GM23248 (cell line): ENCODE measurements at regions not wholly inside any gene's neighbourhood (a gene's known extent, or its start where the extent isn't known, plus 50 kb on each side); places are given as distances from the start of the nearest gene placed in this dataset.

Experiments
- DNase-seq: peaks from one replicate; pipeline ENCODE4 v3.0.0-alpha.2; 2015
- H2AFZ ChIP-seq: fragments of 200-600 bp; sonication (generic); 2 replicates; pipeline ENCODE4 v1.6.1; 2016; ENCODE audit warnings: antibody characterized with exemption
- H3F3A ChIP-seq: fragments of 200-600 bp; sonication (generic); 2 replicates; pipeline ENCODE4 v1.6.1; 2016; ENCODE audit warnings: mild to moderate bottlenecking, antibody characterized with exemption, mixed run types; ENCODE audit not compliant: insufficient read depth
- H3K27ac ChIP-seq: fragments of 200-600 bp; sonication (generic); 2 replicates; pipeline ENCODE4 v1.5.1; 2016; ENCODE audit warnings: mild to moderate bottlenecking
- H3K27me3 ChIP-seq: fragments of 200-600 bp; sonication (generic); replicated peaks from 2 replicates; pipeline ENCODE4 v1.6.1; 2016; ENCODE audit warnings: mild to moderate bottlenecking; ENCODE audit not compliant: insufficient read depth
- H3K36me3 ChIP-seq: fragments of 200-600 bp; sonication (generic); 2 replicates; pipeline ENCODE4 v1.6.1; 2016; ENCODE audit warnings: low read depth, mild to moderate bottlenecking
- H3K4me1 ChIP-seq: fragments of 200-600 bp; sonication (generic); 2 replicates; pipeline ENCODE4 v1.6.1; 2016; ENCODE audit warnings: mild to moderate bottlenecking; ENCODE audit not compliant: insufficient read depth
- H3K4me2 ChIP-seq: fragments of 200-600 bp; sonication (generic); one replicate; pipeline ENCODE4 v1.6.1; 2016; ENCODE audit warnings: mild to moderate bottlenecking; ENCODE audit not compliant: unreplicated experiment
- H3K4me3 ChIP-seq: fragments of 200-600 bp; sonication (generic); 2 replicates; pipeline ENCODE4 v1.5.1; 2016; ENCODE audit warnings: mild to moderate bottlenecking
- H3K79me2 ChIP-seq: fragments of 200-600 bp; sonication (generic); 2 replicates; pipeline ENCODE4 v1.6.1; 2016; ENCODE audit warnings: mild to moderate bottlenecking; ENCODE audit not compliant: insufficient read depth
- H3K9ac ChIP-seq: fragments of 200-600 bp; sonication (generic); 2 replicates; pipeline ENCODE4 v1.6.1; 2016; ENCODE audit warnings: mild to moderate bottlenecking
- H3K9me2 ChIP-seq: fragments of 200-600 bp; sonication (generic); 2 replicates; pipeline ENCODE4 v1.6.1; 2016; ENCODE audit warnings: mixed run types, mild to moderate bottlenecking, moderate library complexity; ENCODE audit not compliant: insufficient read depth
- H3K9me3 ChIP-seq: fragments of 200-600 bp; sonication (generic); one replicate; pipeline ENCODE4 v1.6.1; 2017; ENCODE audit warnings: low read depth
- H4K20me1 ChIP-seq: fragments of 200-600 bp; sonication (generic); 2 replicates; pipeline ENCODE4 v1.6.0; 2016; ENCODE audit not compliant: insufficient read depth
- EZH2 ChIP-seq: fragments of 200-600 bp; sonication (generic); IDR thresholded peaks from 2 replicates; pipeline ENCODE4 v1.6.1; 2018; ENCODE audit warnings: antibody characterized with exemption, mild to moderate bottlenecking; ENCODE audit not compliant: insufficient read depth, poor library complexity, severe bottlenecking
- EZH2phosphoT487 ChIP-seq: fragments of 200-600 bp; sonication (generic); IDR thresholded peaks from 2 replicates; pipeline ENCODE4 v1.6.1; 2018; ENCODE audit warnings: antibody characterized with exemption, moderate library complexity, mild to moderate bottlenecking, low read depth; ENCODE audit not compliant: insufficient read depth
- WGBS, 2 experiments: methylation state at CpG; one replicate each; pipeline ENCODE4 v1.1.6; 2015 to 2017; ENCODE audit warnings: low lambda C conversion rate in 2 of 2, low coverage in 1 of 2; ENCODE audit errors: missing lambda C conversion rate in 2 of 2; 5-methylcytosine and 5-hydroxymethylcytosine counted together
- in situ Hi-C: fragments of 300-500 bp; cut with MboI; formaldehyde crosslinking; loops from 2 replicates; pipeline ENCODE4 v1.15.0; 2020

- no peak for TF ChIP-seq EZH2
- no peak for TF ChIP-seq EZH2phosphoT487
- in situ Hi-C loops, result no loop called here
- no peak for DNase-seq
Measured at GRCh38 chr4:187767687-187768086, 227.9 kb upstream of the ZFP42 start.

GRCh38 chr4:187770345-187770744, 225.2 kb upstream of the ZFP42 start:
- H3K4me1 ChIP-seq, result no peaks in the 10 kb centered on the region
- no peak overlapping the region for H3K4me3 ChIP-seq
- H3K9ac ChIP-seq, result no peak overlapping the region
- H3K36me3 ChIP-seq, result no peaks in the 10 kb centered on the region
- H2AFZ ChIP-seq, result no peak overlapping the region
- in situ Hi-C loops, result no loop called here
- no peaks in the 10 kb centered on the region for H3F3A ChIP-seq
- H3K27me3 ChIP-seq, result no peaks in the 10 kb centered on the region
- H3K4me2 ChIP-seq, result no peak overlapping the region
- no peak overlapping the region for H3K27ac ChIP-seq
- TF ChIP-seq EZH2, result no peak
- no peak for TF ChIP-seq EZH2phosphoT487
- 49 to 53% methylated on average over 8 of the region's 8 CpGs for WGBS, 2 experiments
- H3K9me2 ChIP-seq, result no peaks in the 10 kb centered on the region
- no peaks in the 10 kb centered on the region for H3K79me2 ChIP-seq
- no peaks in the 10 kb centered on the region for H4K20me1 ChIP-seq
- no peak for DNase-seq
- no peaks in the 10 kb centered on the region for H3K9me3 ChIP-seq

More at GRCh38 chr4:187767687-187768086, 227.9 kb upstream of the ZFP42 start:
- no peaks in the 10 kb centered on the region for H3K79me2 ChIP-seq
- no peaks in the 10 kb centered on the region for H3K4me1 ChIP-seq
- H3K9me3 ChIP-seq, result no peaks in the 10 kb centered on the region
- H3F3A ChIP-seq, result no peaks in the 10 kb centered on the region
- H2AFZ ChIP-seq, result no peak overlapping the region
- H3K27me3 ChIP-seq, result no peaks in the 10 kb centered on the region
- no peak overlapping the region for H3K4me2 ChIP-seq
- H3K4me3 ChIP-seq, result no peak overlapping the region
- H4K20me1 ChIP-seq, result no peaks in the 10 kb centered on the region
- no peaks in the 10 kb centered on the region for H3K9me2 ChIP-seq
- no peak overlapping the region for H3K27ac ChIP-seq
- H3K9ac ChIP-seq, result no peak overlapping the region
- no peaks in the 10 kb centered on the region for H3K36me3 ChIP-seq

GRCh38 chr4:187777954-187778353, 217.6 kb upstream of the ZFP42 start:
- Histone ChIP-seq H3K4me2 (no peak overlapping the region), H3K79me2 (no peaks in the 10 kb centered on the region), H3K4me1 (no peaks in the 10 kb centered on the region), H3K36me3 (no peaks in the 10 kb centered on the region), H3K9me3 (no peaks in the 10 kb centered on the region), H3F3A (no peaks in the 10 kb centered on the region), H2AFZ (no peak overlapping the region), H3K9ac (no peak overlapping the region), H3K4me3 (no peak overlapping the region), H4K20me1 (no peaks in the 10 kb centered on the region), H3K27ac (no peak overlapping the region), H3K9me2 (no peaks in the 10 kb centered on the region), H3K27me3 (no peaks in the 10 kb centered on the region)
- in situ Hi-C loops, result no loop called here
- no peak for DNase-seq
- TF ChIP-seq EZH2phosphoT487, result no peak
- no peak for TF ChIP-seq EZH2
- 31 to 33% methylated on average over 3 of the region's 3 CpGs for whole genome bisulfite sequencing, 2 experiments

GRCh38 chr4:187780070-187780469, 215.5 kb upstream of the ZFP42 start:
- no peaks in the 10 kb centered on the region for H3K9me2 ChIP-seq
- no peak for DNase-seq
- H3K36me3 ChIP-seq, result no peaks in the 10 kb centered on the region
- in situ Hi-C loops, result no loop called here
- H3K9me3 ChIP-seq, result no peaks in the 10 kb centered on the region
- H3F3A ChIP-seq, result no peaks in the 10 kb centered on the region
- no peaks in the 10 kb centered on the region for H4K20me1 ChIP-seq
- H2AFZ ChIP-seq, result no peak overlapping the region
- no peaks in the 10 kb centered on the region for H3K4me1 ChIP-seq
- TF ChIP-seq EZH2 (no peak), EZH2phosphoT487 (no peak)
- no peaks in the 10 kb centered on the region for H3K79me2 ChIP-seq
- no peak overlapping the region for H3K4me2 ChIP-seq
- H3K9ac ChIP-seq, result no peak overlapping the region
- H3K27me3 ChIP-seq, result no peaks in the 10 kb centered on the region
- H3K27ac ChIP-seq, result no peak overlapping the region
- H3K4me3 ChIP-seq, result no peak overlapping the region
- 13 to 18% methylated on average over 2 of the region's 2 CpGs for WGBS, 2 experiments

- 2 to 5% methylated on average over 4 of the region's 4 CpGs for WGBS, 2 experiments
- Histone ChIP-seq H3K36me3 (no peaks in the 10 kb centered on the region), H3K27me3 (no peaks in the 10 kb centered on the region), H3K4me1 (no peaks in the 10 kb centered on the region), H3K4me2 (no peak overlapping the region), H2AFZ (no peak overlapping the region), H3K27ac (no peak overlapping the region), H3K79me2 (no peaks in the 10 kb centered on the region), H3K9me3 (no peaks in the 10 kb centered on the region), H3K9ac (no peak overlapping the region), H3K9me2 (no peaks in the 10 kb centered on the region), H4K20me1 (no peaks in the 10 kb centered on the region), H3F3A (no peaks in the 10 kb centered on the region), H3K4me3 (no peak overlapping the region)
- in situ Hi-C loops, result no loop called here
- no peak for DNase-seq
- no peak for TF ChIP-seq EZH2phosphoT487
- no peak for TF ChIP-seq EZH2
Measured at GRCh38 chr4:187782286-187782824, 213.2 kb upstream of the ZFP42 start.
